Liver (tissue), 8 donors: ENCODE measurements at regions not wholly inside any gene's neighbourhood (a gene's known extent, or its start where the extent isn't known, plus 50 kb on each side); places are given as distances from the start of the nearest gene placed in this dataset.

Experiments
- DNase-seq: peaks from one replicate; pipeline ENCODE4 v3.0.0-alpha.2; 2017; ENCODE audit warnings: low spot score
- H3K27ac ChIP-seq, 2 donors: one replicate each; pipeline ENCODE4 v1.7.0; 2013; ENCODE audit warnings: inconsistent platforms in 2 of 2, low read length in 2 of 2, control low read depth in 1 of 2, low read depth in 1 of 2, mild to moderate bottlenecking in 1 of 2
- H3K27me3 ChIP-seq, 4 donors: one replicate each; pipeline versions ENCODE4 v1.6.1 to v1.7.0; 2013; ENCODE audit warnings: low read length in 3 of 4, inconsistent platforms in 1 of 4, mild to moderate bottlenecking in 1 of 4, moderate library complexity in 1 of 4; ENCODE audit not compliant: control insufficient read depth in 4 of 4, insufficient read depth in 4 of 4
- H3K36me3 ChIP-seq, 4 donors: one replicate each; pipeline versions ENCODE4 v1.6.1 to v1.7.0; 2013; ENCODE audit warnings: low read length in 3 of 4, mild to moderate bottlenecking in 3 of 4, low read depth in 1 of 4, moderate library complexity in 1 of 4; ENCODE audit not compliant: control insufficient read depth in 4 of 4, insufficient read depth in 3 of 4
- H3K4me1 ChIP-seq, 4 donors: one replicate each; pipeline versions ENCODE4 v1.6.1 to v1.7.0; 2013; ENCODE audit warnings: low read length in 3 of 4, mild to moderate bottlenecking in 3 of 4, moderate library complexity in 1 of 4; ENCODE audit not compliant: control insufficient read depth in 4 of 4, insufficient read depth in 4 of 4
- H3K4me3 ChIP-seq, 3 donors: one replicate each; pipeline versions ENCODE4 v1.6.1 to v1.7.0; 2013; ENCODE audit warnings: low read length in 3 of 3, control low read depth in 1 of 3, low read depth in 1 of 3, mild to moderate bottlenecking in 1 of 3
- H3K9ac ChIP-seq, 2 donors: one replicate each; pipeline ENCODE4 v1.7.0; 2013; ENCODE audit warnings: low read length in 2 of 2, mild to moderate bottlenecking in 2 of 2, moderate library complexity in 2 of 2, control low read depth in 1 of 2, low read depth in 1 of 2
- H3K9me3 ChIP-seq, 4 donors: one replicate each; pipeline versions ENCODE4 v1.6.1 to v1.7.0; 2013; ENCODE audit warnings: low read length in 3 of 4; ENCODE audit not compliant: control insufficient read depth in 4 of 4
- ATF3 ChIP-seq: IDR thresholded peaks from 2 replicates; pipeline ENCODE4 v1.6.1; 2016; ENCODE audit warnings: antibody characterized with exemption
- CTCF ChIP-seq: fragments of 150-350 bp; IDR thresholded peaks from 2 replicates; pipeline ENCODE4 v1.5.1; 2017; ENCODE audit warnings: improper control_type of control experiment, low read depth, low read length; ENCODE audit not compliant: missing input control
- EGR1 ChIP-seq, 2 donors: IDR thresholded peaks; 2 replicates each; pipeline ENCODE4 v1.6.1; 2016 to 2018; ENCODE audit warnings: antibody characterized with exemption in 2 of 2, low read depth in 2 of 2
- FOXA2 ChIP-seq: IDR thresholded peaks from 2 replicates; pipeline ENCODE4 v1.6.1; 2016; ENCODE audit warnings: antibody characterized with exemption
- GABPA ChIP-seq, 2 donors: IDR thresholded peaks in 1 of 2; conservative IDR thresholded peaks in 1 of 2; 2 replicates each; pipeline ENCODE4 v1.6.1; 2016; ENCODE audit warnings: antibody characterized with exemption in 2 of 2, mild to moderate bottlenecking in 1 of 2, moderate library complexity in 1 of 2
- HNF4A ChIP-seq, 2 donors: conservative IDR thresholded peaks; 2 replicates each; pipeline ENCODE4 v1.6.1; 2016; ENCODE audit warnings: antibody characterized with exemption in 2 of 2, mild to moderate bottlenecking in 2 of 2
- HNF4G ChIP-seq: IDR thresholded peaks from 2 replicates; pipeline ENCODE4 v1.6.1; 2016; ENCODE audit warnings: antibody characterized with exemption
- JUND ChIP-seq, 2 donors: IDR thresholded peaks; 2 replicates each; pipeline ENCODE4 v1.6.1; 2016; ENCODE audit warnings: antibody characterized with exemption in 2 of 2
- NR2F2 ChIP-seq: IDR thresholded peaks from 2 replicates; pipeline ENCODE4 v1.6.1; 2016; ENCODE audit warnings: antibody characterized with exemption
- RAD21 ChIP-seq, 2 donors: IDR thresholded peaks; 2 replicates each; pipeline ENCODE4 v1.6.1; 2016; ENCODE audit warnings: antibody characterized with exemption in 2 of 2, mild to moderate bottlenecking in 2 of 2
- REST ChIP-seq: IDR thresholded peaks from 2 replicates; pipeline ENCODE4 v1.6.1; 2016; ENCODE audit warnings: antibody characterized with exemption, mild to moderate bottlenecking
- RXRA ChIP-seq, 2 donors: IDR thresholded peaks; 2 replicates each; pipeline ENCODE4 v1.6.1; 2017 to 2018; ENCODE audit warnings: antibody characterized with exemption in 2 of 2, mild to moderate bottlenecking in 1 of 2
- SP1 ChIP-seq: IDR thresholded peaks from 2 replicates; pipeline ENCODE4 v1.6.1; 2018; ENCODE audit warnings: antibody characterized with exemption, mild to moderate bottlenecking
- TAF1 ChIP-seq: conservative IDR thresholded peaks from 2 replicates; pipeline ENCODE4 v1.6.1; 2016; ENCODE audit warnings: antibody characterized with exemption, mild to moderate bottlenecking
- YY1 ChIP-seq: IDR thresholded peaks from 2 replicates; pipeline ENCODE4 v1.6.1; 2016; ENCODE audit warnings: antibody characterized with exemption, mild to moderate bottlenecking
- ZBTB33 ChIP-seq: IDR thresholded peaks from 2 replicates; pipeline ENCODE4 v1.6.1; 2016; ENCODE audit warnings: antibody characterized with exemption
- WGBS: extraction: QIAGEN DNeasy Blood & Tissue Kit; methylation state at CpG from one replicate; pipeline ENCODE4 v1.1.7; 2013; 5-methylcytosine and 5-hydroxymethylcytosine counted together
- donor health status: healthy.
- donor health status: healthy.
- donor health status: healthy.
- donor health status: healthy.
- donor health status: healthy.

GRCh38 chr14:54316652-54317051, 80.2 kb upstream of the CDKN3 start:
- H3K4me1 ChIP-seq, result no peaks in the 10 kb centered on the region
- no peak overlapping the region for H3K27ac ChIP-seq
- H3K27me3 ChIP-seq, result no peaks in the 10 kb centered on the region
- H3K9me3 ChIP-seq, result no peaks in the 10 kb centered on the region
- TF ChIP-seq SP1 (no peak), ATF3 (no peak), EGR1 (IDR thresholded peaks at IDR 0.05; ENCODE audit: low read depth in 2 of 2) (no peak), HNF4G (no peak), REST (no peak), CTCF (no peak), HNF4A (conservative IDR thresholded peaks at IDR 0.05) (no peak), RXRA (IDR thresholded peaks at IDR 0.05) (no peak), NR2F2 (no peak), RAD21 (IDR thresholded peaks at IDR 0.05) (no peak), ZBTB33 (no peak), TAF1 (no peak)
- DNase-seq, result no peak
- WGBS, result 93% methylated on average over 10 of the region's 10 CpGs
- H3K4me3 ChIP-seq, result no peak overlapping the region
- no peak overlapping the region for H3K9ac ChIP-seq
- H3K36me3 ChIP-seq, result no peaks in the 10 kb centered on the region

- no peak for DNase-seq
- no peak overlapping the region for H3K27ac ChIP-seq
- no peaks in the 10 kb centered on the region for H3K36me3 ChIP-seq
- no peak for TF ChIP-seq YY1
- no peak for TF ChIP-seq FOXA2
- no peak for TF ChIP-seq GABPA (IDR thresholded peaks at IDR 0.05 in 1 of 2, conservative IDR thresholded peaks at IDR 0.05 in 1 of 2)
- no peak for TF ChIP-seq RXRA (IDR thresholded peaks at IDR 0.05)
- no peak for TF ChIP-seq EGR1 (IDR thresholded peaks at IDR 0.05; ENCODE audit: low read depth in 2 of 2)
- TF ChIP-seq HNF4A (conservative IDR thresholded peaks at IDR 0.05), result no peak
- no peak for TF ChIP-seq REST
- TF ChIP-seq JUND (IDR thresholded peaks at IDR 0.05), result no peak
- no peak for TF ChIP-seq CTCF
- no peak for TF ChIP-seq NR2F2
- no peak for TF ChIP-seq RAD21 (IDR thresholded peaks at IDR 0.05)
- no peak for TF ChIP-seq HNF4G
- no peak for TF ChIP-seq SP1
- no peak for TF ChIP-seq ZBTB33
These were observed 79.4 kb upstream of the CDKN3 start for GRCh38 chr14:54317391-54317790.

More at GRCh38 chr14:54317391-54317790, 79.4 kb upstream of the CDKN3 start:
- Histone ChIP-seq H3K9ac (no peak overlapping the region), H3K9me3 (no peaks in the 10 kb centered on the region), H3K4me3 (no peak overlapping the region), H3K4me1 (no peaks in the 10 kb centered on the region), H3K27me3 (no peaks in the 10 kb centered on the region)
- WGBS, result 62% methylated on average over 4 of the region's 4 CpGs
